ENCODE measurements at regions not wholly inside any gene's neighbourhood (a gene's known extent, or its start where the extent isn't known, plus 50 kb on each side); places are given as distances from the start of the nearest gene placed in this dataset.

GRCh38 chr10:30791197-30791611 lies 161.7 kb upstream of the LYZL2 start:
- H3K23ac ChIP-seq (ENCODE audit: insufficient read length, low read depth, low read length): no peak overlapping the region
- DNase-seq: no peak
- H3K4me2 ChIP-seq (ENCODE audit: insufficient read depth, insufficient read length, low read length): no peak overlapping the region
- H2AFZ ChIP-seq (ENCODE audit: low read length): no peak overlapping the region
- peaks cover 4% of the 10 kb centered on the region in 2 experiments; a peak in 2 of 4 replicates for H3K4me1 Mint-ChIP-seq
- H3K79me1 ChIP-seq (ENCODE audit: insufficient read depth, low read depth, low read length, poor library complexity, severe bottlenecking): no peaks in the 10 kb centered on the region
- no peak overlapping the region for H3K56ac ChIP-seq (ENCODE audit: insufficient read length, low read depth, low read length)
- no peak overlapping the region for H3K4me3 Mint-ChIP-seq
- no peak overlapping the region for H3T11ph ChIP-seq (ENCODE audit: low read length)
- no peaks in the 10 kb centered on the region; the same call in 1 of the 2 replicates for H3K27me3 ChIP-seq (ENCODE audit: insufficient read depth, low read length)
- H2AK5ac ChIP-seq (ENCODE audit: insufficient read length, low read length): no peak overlapping the region
- no peak overlapping the region for H4K5ac ChIP-seq (ENCODE audit: insufficient read length, low read depth, low read length)
- no CpG with 5 or more reads among the region's 5 CpGs for WGBS (ENCODE audit: extremely low coverage, insufficient read length, low lambda C conversion rate)
- H3K27ac Mint-ChIP-seq: peak overlapping the region in 1 of 3 experiments; percentile 49; a peak in 1 of 7 replicates
- H2BK12ac ChIP-seq (ENCODE audit: insufficient read length, low read depth, low read length): no peak overlapping the region
- H3K36me3 Mint-ChIP-seq (ENCODE audit: insufficient read depth in 1 of 3, low read depth in 3 of 3): peaks cover 0 to 7% (median 0%) of the 10 kb centered on the region in 3 experiments; a peak in 2 of 7 replicates
- H4K91ac ChIP-seq (ENCODE audit: insufficient read length, low read depth, low read length): no peak overlapping the region
- H4K20me1 ChIP-seq (ENCODE audit: control insufficient read depth, insufficient read depth, insufficient read length): no peaks in the 10 kb centered on the region
- no peak overlapping the region for H3K27ac ChIP-seq (ENCODE audit: insufficient read length, low read depth, low read length)
- H3K18ac ChIP-seq (ENCODE audit: insufficient read length, low read depth, low read length): no peak overlapping the region
- H2BK5ac ChIP-seq (ENCODE audit: insufficient read length, low read length): no peak overlapping the region
- H3K9me3 ChIP-seq (ENCODE audit: control insufficient read depth, low read depth, low read length): no peaks in the 10 kb centered on the region
- no peaks in the 10 kb centered on the region for H3K23me2 ChIP-seq (ENCODE audit: insufficient read length, low read depth, low read length, poor library complexity, severe bottlenecking)
- no peak overlapping the region for H2BK120ac ChIP-seq (ENCODE audit: low read depth, low read length, poor library complexity, severe bottlenecking)
- H3K14ac ChIP-seq (ENCODE audit: insufficient read depth, low read length): no peak overlapping the region
- H2BK20ac ChIP-seq (ENCODE audit: low read depth, low read length, poor library complexity, severe bottlenecking): no peak overlapping the region
- H3K79me2 ChIP-seq (ENCODE audit: insufficient read depth, low read length): no peaks in the 10 kb centered on the region
- TF ChIP-seq CTCF (conservative IDR thresholded peaks at IDR 0.05): no peak
- H3K4ac ChIP-seq (ENCODE audit: low read depth, low read length): no peak overlapping the region
- H4K8ac ChIP-seq (replicated peaks; ENCODE audit: insufficient read length, low read depth, low read length): no peak overlapping the region
- H3K9me3 Mint-ChIP-seq: peaks cover 0 to 7% of the 10 kb centered on the region in 2 experiments
- no peak overlapping the region for H2BK15ac ChIP-seq (ENCODE audit: low read depth, low read length)
- no peaks in the 10 kb centered on the region for H3K4me1 ChIP-seq (ENCODE audit: insufficient read depth, low read length)
- no peak overlapping the region for H3K9ac ChIP-seq (ENCODE audit: extremely low read depth, insufficient read length, low read length)
- peaks cover 36% of the 10 kb centered on the region for H3K27me3 Mint-ChIP-seq (ENCODE audit: low read depth)

Data from H9 (cell line).